HG03159 (cell line): ENCODE measurements at regions not wholly inside any gene's neighbourhood (a gene's known extent, or its start where the extent isn't known, plus 50 kb on each side); places are given as distances from the start of the nearest gene placed in this dataset.
"Not testable (repeated sequence)": the region's sequence is repeated elsewhere in the genome, so short reads cannot be mapped to it uniquely, and the experiment has no call there.

ENCODE experiments used
- ATAC-seq: cut with Tn5 transposase; IDR thresholded peaks from one replicate; pipeline ENCODE4 v1.9.1; 2021; ENCODE audit warnings: mild to moderate bottlenecking, moderate library complexity; ENCODE audit not compliant: unreplicated experiment

DNA sequence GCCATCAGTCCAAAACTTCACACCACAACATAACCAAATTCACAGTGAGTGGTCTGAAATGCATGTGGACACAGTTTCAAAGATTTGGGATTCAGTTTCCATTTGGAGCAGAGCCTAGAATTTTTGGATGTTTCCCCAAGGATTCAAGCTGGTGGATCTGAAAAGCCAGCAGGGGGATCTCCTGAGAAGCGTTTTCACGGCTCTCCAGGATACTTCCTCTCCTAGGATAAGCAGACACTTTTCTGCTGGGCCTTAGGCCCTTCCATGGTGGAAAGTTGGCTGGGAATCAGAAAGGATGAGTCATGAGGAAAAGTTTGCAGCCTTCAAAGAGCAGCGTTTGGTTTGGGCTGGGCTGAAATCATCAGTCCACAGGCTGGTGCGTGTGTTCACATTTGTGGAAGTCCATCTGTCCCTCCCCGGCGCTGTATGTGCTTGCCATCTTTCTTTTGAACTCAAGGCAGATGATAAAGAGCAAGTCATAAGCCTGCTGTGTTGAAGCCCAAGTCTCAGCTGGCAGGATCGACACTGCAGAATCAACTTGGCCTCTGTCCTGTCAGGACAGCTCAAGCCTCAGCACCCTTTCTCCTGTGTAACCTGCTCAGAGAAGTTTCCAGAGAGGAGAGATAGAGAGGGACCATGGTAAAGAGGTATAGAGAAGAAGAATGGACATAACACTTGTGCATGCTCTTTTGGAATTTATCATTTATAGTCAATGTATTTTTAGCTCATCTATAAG lies 152.6 kb upstream of the MSX2 start:
- no peak for ATAC-seq

DNA sequence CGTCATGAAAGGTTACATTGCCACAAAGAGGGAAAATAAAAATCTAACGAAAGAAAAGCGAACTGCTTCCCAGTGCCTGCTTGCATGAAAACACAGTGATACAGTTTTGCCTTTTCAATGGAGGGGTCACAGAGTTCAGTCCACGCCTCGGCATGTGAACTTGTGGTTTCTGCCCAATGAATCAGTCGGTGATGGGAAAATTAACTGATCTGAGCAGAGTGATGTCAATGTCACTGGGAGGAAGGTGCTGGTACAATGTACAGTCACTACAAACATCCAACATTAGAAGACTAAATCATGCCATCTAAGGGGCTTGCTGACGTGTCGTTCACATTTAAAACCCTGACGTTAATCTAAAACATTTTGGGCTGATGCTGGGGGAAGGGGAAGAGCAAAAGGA lies 151.8 kb upstream of the MSX2 start:
- ATAC-seq = no peak

DNA sequence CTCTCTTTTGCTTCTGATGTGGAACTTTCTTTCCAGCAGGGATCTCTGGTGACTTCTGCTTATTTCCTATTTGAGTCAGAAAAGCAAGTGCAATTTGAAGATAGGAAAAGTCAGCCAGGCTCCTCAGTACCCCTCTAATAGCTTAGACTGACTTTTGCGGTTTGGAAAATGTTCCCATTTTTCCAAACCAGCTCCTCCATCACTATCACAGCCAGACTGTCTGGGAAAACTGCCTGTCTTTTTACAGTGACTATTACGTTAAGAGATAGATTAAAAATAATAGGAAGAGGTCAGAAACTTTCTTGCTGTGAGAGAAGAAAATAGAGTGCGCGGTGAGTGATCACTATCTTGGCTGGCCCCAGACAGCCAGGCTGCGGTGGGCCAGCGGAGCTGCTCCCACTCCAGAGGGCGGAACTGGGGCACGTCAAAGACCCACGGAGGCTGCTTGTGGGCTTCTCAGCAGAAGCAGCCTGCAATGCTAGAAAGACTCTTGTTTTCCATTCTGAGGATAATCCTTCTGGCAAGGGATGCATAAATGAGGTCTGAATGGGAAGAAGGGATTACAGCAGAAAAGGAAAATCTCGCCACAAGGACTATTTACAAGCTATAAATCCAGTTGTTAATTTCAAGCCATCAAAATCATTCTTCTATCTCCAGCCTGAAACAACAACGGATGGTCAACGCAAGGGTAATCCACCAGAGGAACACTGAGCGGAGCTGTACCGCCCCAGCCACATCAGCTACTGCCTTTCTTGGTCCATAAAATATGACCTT lies 151.0 kb upstream of the MSX2 start:
- no peak for ATAC-seq

DNA sequence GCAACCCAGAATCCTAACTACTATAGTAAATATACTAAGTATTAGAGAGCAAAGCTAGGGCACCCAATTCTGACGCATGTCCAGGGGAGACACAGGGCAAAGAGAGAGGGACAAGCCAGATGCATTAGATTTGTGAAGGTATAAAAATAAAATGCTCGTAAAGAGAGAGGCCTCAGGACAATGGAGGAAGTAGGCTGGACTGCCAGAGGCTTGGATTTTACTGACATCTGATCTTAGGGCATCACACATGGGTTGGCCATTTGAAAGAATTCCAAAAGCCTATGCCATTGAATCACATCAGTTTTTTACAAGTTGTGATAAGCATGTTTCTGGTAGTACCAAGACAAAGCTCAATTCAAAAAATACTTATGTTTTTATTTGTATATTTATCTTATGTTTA lies 149.3 kb upstream of the MSX2 start:
- ATAC-seq = no peak

DNA sequence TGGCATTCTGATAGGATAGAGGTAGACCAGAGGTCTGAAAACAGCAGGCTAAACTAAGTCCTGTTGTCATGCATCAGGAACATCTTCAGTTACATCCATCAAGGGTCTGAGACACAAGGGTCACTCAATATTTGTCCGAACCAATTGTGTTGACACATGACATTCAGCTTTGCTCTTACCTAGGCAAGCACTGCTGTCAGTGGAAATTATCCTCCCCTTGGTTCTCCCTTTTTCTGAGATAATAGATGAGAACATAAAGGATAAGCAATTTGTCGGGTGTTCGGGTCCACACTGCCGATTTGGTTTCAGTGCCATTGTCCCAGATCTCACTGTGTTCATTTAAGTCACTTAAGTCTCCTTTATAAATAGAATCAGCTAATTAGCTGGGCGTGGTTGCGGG lies 148.3 kb upstream of the MSX2 start:
- ATAC-seq = no peak

DNA sequence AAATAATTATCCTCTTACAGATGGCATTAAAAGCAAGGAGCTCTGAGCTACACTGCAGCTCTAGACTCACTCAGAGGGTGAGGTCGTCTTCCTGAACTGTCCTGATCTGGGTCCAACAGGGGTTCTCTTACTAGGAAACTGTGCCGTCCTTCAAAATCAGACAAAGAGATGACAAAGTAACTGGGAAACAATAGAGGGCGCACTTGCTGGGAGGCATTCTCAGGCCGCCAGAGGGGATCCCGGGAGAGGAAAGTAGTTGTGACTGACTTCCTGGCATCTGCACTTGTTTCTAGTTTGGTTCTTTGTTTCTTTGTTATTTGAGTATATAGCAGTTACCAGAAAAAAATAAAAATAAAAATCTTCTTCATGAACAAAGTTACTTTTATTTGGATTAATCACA lies 142.9 kb upstream of the MSX2 start:
- no peak for ATAC-seq

DNA sequence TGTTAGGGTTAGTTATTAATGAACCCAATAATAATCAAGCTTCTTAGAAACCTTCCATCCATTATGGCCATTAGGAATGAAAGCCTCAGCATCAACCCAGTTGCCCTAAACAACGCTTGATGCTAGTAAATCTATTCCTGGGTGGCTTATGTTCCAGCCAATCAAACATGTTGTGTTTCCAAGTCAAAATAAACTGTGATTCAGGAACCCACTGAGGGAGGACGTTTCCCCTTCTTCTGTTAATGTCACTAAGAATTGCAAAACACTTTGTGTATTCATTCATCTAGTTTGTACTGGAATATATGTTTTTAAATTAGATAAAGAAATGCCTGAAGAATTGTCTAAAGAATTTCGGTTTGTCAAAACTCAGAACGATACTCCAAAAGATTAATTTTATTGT lies 142.5 kb upstream of the MSX2 start:
- ATAC-seq = no peak

DNA sequence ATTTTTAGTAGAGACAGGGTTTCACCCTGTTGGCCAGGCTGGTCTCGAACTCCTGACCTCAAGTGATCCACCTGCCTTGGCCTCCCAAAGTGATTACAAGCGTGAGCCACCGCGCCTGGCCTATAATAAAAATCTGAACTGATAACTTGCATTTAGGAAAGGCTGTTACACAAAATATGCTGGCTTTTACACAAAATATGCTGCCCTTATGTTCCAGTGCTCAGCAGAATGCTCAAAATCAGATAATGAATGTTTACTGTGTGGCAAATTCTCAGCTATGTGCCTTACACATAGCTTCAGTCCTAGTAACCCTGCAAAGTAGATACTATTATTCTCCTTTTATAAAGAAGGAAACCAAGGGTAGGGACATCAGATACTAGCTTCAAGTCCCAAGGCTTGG lies 141.3 kb upstream of the MSX2 start:
- ATAC-seq = no peak

DNA sequence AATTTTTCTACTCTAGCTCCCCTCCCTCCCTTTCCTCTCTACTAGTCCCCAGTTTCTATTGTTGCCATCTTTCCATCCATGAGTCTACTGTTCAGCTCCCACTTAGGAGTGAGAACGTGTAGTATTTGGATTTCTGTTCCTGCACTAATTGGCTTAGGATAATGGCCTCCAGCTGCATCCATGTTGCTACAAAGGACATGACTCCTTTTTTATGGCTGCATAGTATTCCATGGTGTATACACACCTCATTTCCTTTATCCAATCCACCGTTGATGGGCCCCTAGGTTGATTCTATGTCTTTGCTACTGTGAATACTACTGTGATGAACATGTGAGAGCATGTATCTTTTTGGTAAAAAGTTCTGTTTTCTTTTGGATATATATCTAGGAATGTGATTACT lies 138.9 kb upstream of the MSX2 start:
- no peak for ATAC-seq

DNA sequence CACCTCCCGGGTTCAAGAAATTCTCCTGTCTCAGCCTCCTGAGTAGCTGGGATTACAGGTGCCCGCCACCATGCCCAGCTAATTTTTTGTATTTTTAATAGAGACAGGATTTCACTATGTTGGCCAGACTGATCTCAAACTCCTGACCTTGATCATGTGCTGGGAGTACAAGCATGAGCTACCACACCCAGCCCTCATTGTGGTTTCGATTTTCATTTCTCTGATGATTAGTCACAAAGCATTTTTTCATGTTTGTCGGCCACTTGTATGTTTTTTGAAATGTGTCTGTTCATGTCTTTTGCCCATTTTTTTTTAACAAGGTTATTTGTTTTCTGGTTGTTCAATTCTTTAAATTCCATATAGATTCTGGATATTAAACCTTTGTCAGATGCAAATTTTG lies 138.2 kb upstream of the MSX2 start:
- ATAC-seq = not testable (repeated sequence)

DNA sequence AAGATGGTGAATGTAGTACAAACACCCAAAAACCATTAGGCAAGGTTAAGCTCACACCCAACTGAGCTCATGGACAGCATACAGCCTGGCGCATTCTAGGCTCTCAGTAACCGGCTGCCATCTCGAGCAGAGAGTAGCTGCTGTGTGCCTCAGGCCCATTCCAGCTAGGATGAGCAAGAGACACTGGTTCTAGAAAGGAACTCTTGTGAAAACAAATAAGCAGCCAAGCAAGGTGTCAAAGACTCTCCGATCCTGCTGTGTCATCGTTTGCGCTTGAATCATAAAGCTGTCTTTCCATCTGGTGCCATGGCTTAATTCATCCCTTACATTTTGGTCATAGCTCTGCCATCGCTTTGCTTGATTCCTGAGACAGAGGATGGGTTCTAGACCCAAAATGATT lies 135.4 kb upstream of the MSX2 start:
- no peak for ATAC-seq

DNA sequence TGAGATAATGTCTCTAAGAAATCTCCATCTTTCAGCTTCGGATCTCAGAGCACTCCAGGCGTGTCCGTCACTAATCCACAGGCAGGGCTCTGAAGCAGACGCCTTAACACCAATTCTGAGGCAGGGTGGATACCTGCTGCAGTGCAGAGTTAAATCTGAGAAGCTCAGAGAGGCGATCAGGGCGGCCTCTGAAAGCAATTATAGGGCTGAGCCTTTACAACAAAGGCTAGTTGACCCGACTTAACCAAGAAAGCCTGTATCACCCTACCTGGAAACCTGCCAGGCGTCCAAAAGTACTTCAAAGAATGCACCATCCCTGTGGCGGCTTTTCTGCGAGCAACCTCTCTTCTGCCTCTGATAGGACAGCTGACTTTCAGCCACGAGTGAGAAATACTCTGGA lies 134.8 kb upstream of the MSX2 start:
- ATAC-seq = no peak

DNA sequence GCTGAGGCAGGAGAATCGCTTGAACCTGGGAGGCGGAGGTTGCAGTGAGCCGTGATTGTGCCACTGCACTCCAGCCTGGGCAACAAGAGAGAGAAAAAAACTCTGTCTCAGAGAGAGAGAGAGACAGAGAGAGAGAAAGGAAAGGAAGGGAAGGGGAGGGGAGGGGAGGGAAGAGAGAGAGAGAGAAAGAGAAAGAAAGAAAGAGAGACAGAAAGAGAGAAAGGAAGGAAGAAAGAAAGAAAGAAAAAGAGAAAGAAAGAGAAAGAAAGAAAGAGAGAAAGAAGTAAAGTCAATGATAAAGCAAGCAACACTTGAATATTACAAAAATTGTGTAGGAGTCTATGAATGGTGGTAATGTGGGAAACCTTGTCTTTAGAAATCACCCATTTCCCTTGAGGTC lies 133.6 kb upstream of the MSX2 start:
- no peak for ATAC-seq

DNA sequence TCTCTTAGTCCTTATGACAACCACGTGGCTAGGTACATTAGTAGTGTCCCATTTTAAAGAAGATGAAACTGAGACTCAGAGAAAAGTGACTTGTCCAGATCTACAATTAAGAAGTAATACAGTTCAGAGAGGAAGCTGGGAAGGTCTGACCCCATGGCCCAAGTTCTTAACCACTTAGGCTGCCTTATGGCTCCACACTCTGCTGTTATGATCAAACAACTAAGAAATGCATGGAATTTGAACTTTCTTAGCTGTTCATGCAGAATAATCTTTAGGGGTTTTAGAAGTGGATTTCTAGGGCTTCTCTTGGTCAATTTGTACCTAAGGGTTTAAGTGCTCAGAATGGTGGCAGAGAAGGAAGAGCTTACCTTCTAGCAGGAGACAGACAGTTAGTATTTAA lies 128.0 kb upstream of the MSX2 start:
- no peak for ATAC-seq

DNA sequence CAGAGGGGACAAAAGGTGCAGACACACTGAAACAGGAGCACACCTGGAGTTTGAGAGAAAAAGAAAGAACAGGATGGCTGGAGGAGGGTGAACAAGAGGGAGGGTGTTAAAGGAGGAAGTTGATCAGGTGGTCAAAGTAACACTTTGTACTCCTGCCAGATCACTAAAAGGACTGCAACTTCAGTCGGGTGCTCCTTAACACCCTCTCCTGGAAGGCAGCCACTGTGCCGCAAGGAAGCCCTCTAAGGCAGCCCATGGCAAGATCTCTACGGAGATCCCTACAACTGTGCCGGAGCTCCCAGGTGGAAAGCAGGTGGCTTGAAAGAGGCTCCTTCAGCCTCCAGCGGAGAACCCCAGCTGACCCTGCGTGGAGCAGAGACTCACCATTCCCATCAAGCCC lies 124.4 kb upstream of the MSX2 start:
- no peak for ATAC-seq

DNA sequence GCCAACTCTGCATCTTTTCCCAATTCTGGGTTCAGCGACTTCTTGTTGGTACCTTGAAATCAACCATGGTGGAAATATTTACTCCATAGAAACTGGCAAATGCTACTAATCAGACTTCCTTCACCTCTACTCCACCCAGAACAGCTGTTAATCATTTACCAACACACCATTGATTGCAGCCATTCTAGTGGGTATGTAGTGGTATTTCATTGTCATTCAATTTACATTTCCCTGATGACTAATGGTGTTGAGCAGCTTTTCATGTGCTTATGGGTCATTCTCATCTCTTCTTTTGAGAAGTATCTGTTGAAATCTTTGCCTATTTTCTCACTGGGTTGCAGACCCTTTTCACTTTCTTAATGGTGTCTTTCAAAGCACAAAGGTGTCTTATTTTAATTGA lies 122.4 kb upstream of the MSX2 start:
- no peak for ATAC-seq

DNA sequence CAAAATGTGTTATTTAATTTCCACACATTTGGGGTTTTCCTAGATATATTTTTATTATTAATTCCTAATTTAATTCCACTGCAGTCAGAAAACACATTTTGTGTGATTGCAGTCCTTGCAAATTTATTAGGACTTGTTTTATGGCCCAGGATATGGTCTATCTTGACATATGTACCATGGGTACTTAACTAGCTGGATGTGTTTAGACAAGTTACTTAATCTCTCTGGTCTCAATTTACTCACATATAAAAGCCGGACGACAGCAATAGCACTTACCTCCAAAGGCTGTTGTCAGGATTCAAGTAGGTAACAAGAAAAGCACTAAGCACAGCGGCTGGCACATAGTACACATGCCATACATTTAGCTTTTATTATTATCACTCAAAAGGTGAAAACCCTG lies 118.2 kb upstream of the MSX2 start:
- ATAC-seq = no peak

DNA sequence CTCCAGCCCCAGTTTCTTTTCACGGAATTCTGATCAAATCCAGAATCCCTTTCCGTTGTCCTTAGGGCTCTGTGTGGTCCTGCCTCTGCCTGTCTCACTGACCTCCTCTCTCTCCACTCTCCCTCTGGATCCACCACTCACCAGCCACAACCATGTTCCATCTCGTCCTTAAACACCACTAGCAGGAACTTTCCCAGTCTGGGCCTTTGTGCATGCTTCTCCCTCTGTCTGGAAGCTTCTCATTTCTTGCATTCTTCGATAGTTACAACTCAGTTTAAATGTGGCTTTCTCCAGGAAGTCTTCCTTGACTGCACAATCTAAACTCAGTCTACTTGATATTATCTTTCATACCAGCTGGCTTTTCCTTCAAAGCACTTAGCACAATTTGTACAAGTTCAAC lies 117.7 kb upstream of the MSX2 start:
- ATAC-seq = no peak

DNA sequence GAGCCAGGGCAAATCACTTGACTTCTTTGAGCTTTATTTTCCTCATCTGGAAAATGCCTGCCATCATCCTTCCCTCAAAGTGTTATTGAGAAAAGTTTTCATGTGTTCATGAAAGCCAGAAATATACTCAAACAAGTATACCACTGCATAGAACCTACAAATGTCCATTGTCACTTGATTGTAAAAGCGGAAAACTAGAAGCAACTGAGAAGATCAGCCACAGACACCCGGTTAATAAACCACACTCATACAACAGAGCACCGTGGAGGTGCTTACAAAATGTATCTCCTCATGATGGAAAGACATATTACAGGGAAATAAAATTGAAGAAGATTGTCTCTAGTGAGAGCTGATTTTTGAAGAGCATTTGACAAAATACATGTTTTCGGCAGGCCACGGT lies 117.2 kb upstream of the MSX2 start:
- ATAC-seq = no peak

DNA sequence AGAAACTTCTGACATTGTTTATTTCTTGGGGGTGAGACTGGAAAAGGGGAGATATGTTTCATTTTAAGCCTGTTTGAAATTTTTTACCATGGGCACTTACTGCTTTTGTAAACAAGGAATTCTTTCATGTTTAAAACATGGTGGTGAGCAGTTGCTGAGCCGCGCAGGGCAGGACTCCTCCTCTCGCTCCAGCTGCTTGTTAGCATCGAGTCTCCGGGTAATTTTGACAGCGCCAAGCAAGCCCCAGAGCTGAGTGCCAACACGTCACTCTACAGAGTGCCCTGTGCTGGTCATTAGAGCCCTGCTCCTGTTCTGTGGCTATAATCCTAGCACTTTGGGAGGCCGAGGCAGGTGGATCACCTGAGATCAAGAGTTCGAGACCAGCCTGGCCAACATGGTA lies 116.5 kb upstream of the MSX2 start:
- ATAC-seq = no peak

DNA sequence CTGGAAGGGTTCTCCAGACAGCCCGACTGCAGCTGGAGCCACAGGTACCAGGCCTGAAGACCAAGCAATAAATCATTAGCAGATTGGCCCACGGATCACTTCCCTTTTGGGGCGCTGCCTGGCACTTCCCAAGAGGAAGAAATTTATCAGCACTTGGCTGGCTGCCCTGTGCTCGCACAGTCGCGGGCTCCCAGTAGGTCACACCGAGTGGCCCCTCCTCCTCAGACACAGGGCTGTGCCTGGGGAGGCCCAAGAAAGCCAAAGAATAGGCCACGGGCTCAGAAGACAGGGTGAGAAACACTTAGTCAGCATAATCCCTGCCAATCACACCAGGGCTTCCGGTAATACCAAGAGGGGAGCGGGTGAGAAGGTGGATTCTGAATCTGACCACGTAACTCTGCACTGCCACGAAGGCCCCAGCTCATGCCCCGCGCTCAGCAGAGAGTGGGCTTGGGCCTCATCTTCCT lies 115.7 kb upstream of the MSX2 start:
- no peak for ATAC-seq

DNA sequence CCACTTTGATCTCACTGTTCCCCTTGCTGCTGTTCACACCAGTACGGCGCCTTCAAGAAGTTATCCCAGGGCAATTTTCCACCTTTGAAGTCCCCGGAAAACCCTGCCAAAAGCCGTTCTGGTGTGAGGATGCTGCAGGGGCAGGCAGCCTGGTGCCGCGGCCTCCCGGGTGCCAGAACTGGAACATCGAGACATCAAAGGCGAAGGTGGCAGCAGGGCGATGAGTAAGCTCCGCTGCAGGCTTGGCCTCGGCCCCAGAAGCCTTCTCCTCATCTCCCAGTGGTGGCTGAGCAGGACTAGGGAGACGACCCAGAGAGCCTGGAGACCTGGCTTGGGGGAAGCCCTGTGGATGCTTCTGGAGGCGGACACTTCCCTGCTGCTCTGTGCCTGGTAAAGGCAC lies 115.3 kb upstream of the MSX2 start:
- no peak for ATAC-seq

DNA sequence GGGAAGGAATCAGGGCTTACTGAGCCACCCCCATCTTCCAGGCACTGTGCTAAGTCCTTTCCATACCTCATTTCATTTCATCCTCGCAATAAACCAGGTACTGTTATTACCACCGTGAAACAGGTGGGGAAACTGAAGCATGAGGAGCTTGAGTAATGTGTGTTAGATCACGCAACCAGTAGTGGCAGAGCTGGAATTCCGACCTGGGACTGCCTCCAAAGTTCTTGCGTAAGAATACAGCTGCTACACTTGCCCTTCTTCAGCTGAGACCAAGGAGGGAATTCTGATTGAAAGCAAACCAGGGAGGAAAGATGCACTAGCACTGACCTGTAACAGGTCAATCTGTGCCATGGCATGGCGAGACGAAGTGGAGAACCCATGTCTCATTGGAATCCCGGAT lies 113.4 kb upstream of the MSX2 start:
- no peak for ATAC-seq
